Anterior cingulate cortex (tissue), 58 donors: ENCODE measurements at regions not wholly inside any gene's neighbourhood (a gene's known extent, or its start where the extent isn't known, plus 50 kb on each side); places are given as distances from the start of the nearest gene placed in this dataset.

Experiments
- DNase-seq, 58 donors: peaks; one replicate each; lab custom pipeline; 2025; lab: John Stamatoyannopoulos, UW

- DNase-seq, result no peak
Observed at GRCh38 chr4:124415146-124415545, 297.4 kb downstream of the ANKRD50 start.

- DNase-seq, result no peak
Observed at GRCh38 chr4:124417371-124417770, 295.2 kb downstream of the ANKRD50 start.

- DNase-seq, result no peak
Observed at GRCh38 chr4:124420166-124420695, 292.3 kb downstream of the ANKRD50 start.

- no peak for DNase-seq
Observed at GRCh38 chr4:124423160-124423559, 289.4 kb downstream of the ANKRD50 start.

GRCh38 chr4:124426279-124426678, 286.3 kb downstream of the ANKRD50 start:
- DNase-seq, result no peak

GRCh38 chr4:124427095-124427767, 285.3 kb downstream of the ANKRD50 start:
- no peak for DNase-seq

GRCh38 chr4:124428648-124429047, 283.9 kb downstream of the ANKRD50 start:
- DNase-seq, result no peak

GRCh38 chr4:124429746-124430250, 282.7 kb downstream of the ANKRD50 start:
- DNase-seq, result no peak

- DNase-seq, result no peak
Observed at GRCh38 chr4:124431653-124432192, 280.8 kb downstream of the ANKRD50 start.

GRCh38 chr4:124432500-124432899, 280.0 kb downstream of the ANKRD50 start:
- no peak for DNase-seq

GRCh38 chr4:124433044-124433443, 279.5 kb downstream of the ANKRD50 start:
- DNase-seq, result no peak

GRCh38 chr4:124433500-124433899, 279.0 kb downstream of the ANKRD50 start:
- no peak for DNase-seq

GRCh38 chr4:124435274-124435950, 277.1 kb downstream of the ANKRD50 start:
- DNase-seq, result no peak

GRCh38 chr4:124437853-124438495, 274.6 kb downstream of the ANKRD50 start:
- no peak for DNase-seq

GRCh38 chr4:124445071-124445470, 267.5 kb downstream of the ANKRD50 start:
- no peak for DNase-seq

GRCh38 chr4:124449881-124450280, 262.7 kb downstream of the ANKRD50 start:
- no peak for DNase-seq

- DNase-seq, result no peak
Observed at GRCh38 chr4:124450851-124451250, 261.7 kb downstream of the ANKRD50 start.

- DNase-seq, result no peak
Observed at GRCh38 chr4:124454772-124455270, 257.7 kb downstream of the ANKRD50 start.

- DNase-seq, result no peak
Observed at GRCh38 chr4:124455671-124456070, 256.9 kb downstream of the ANKRD50 start.

- no peak for DNase-seq
Observed at GRCh38 chr4:124459196-124459940, 253.2 kb downstream of the ANKRD50 start.
